DND-41 (cell line): ENCODE measurements at regions not wholly inside any gene's neighbourhood (a gene's known extent, or its start where the extent isn't known, plus 50 kb on each side); places are given as distances from the start of the nearest gene placed in this dataset.
"Not testable (repeated sequence)": the region's sequence is repeated elsewhere in the genome, so short reads cannot be mapped to it uniquely, and the experiment has no call there.

ENCODE experiments used
- ATAC-seq: fragments of 200-7000 bp; cut with Tn5 transposase; 3 replicates; pipeline ENCODE4 v1.9.1; 2021; ENCODE audit warnings: low read depth; ENCODE audit not compliant: insufficient read depth
- DNase-seq: peaks from one replicate; pipeline ENCODE4 v3.0.0-alpha.2; 2020
- H2AFZ ChIP-seq: 2 replicates; pipeline ENCODE4 v1.6.0; 2012; ENCODE audit warnings: low read depth, low read length
- H3K27ac ChIP-seq: 2 replicates; pipeline ENCODE4 v1.5.1; 2012; ENCODE audit warnings: low read length, inconsistent platforms
- H3K27me3 ChIP-seq: fragments of 200-600 bp; sonication (generic); 2 replicates; pipeline ENCODE4 v1.6.0; 2012; ENCODE audit warnings: low read length, mild to moderate bottlenecking, inconsistent platforms; ENCODE audit not compliant: insufficient read depth, poor library complexity
- H3K36me3 ChIP-seq: 2 replicates; pipeline ENCODE4 v1.5.1; 2012; ENCODE audit warnings: low read length, inconsistent platforms; ENCODE audit not compliant: insufficient read depth
- H3K4me1 ChIP-seq: 2 replicates; pipeline ENCODE4 v1.5.1; 2012; ENCODE audit warnings: mild to moderate bottlenecking, low read length; ENCODE audit not compliant: insufficient read depth
- H3K4me2 ChIP-seq: 2 replicates; pipeline ENCODE4 v1.6.0; 2012; ENCODE audit warnings: mild to moderate bottlenecking, moderate library complexity, low read length, inconsistent platforms; ENCODE audit not compliant: insufficient read depth
- H3K4me3 ChIP-seq, 2 experiments: fragments of 200-600 bp in 1 of 2; shearing (Covaris generic) in 1 of 2; 2 replicates each; pipeline ENCODE4 v1.5.1; 2012 to 2016; ENCODE audit warnings: inconsistent platforms in 2 of 2, low read length in 2 of 2, mild to moderate bottlenecking in 2 of 2, low read depth in 1 of 2, moderate library complexity in 1 of 2
- H3K79me2 ChIP-seq: 2 replicates; pipeline ENCODE4 v1.6.0; 2012; ENCODE audit warnings: low read length, inconsistent platforms; ENCODE audit not compliant: insufficient read depth
- H3K9ac ChIP-seq: 2 replicates; pipeline ENCODE4 v1.6.0; 2012; ENCODE audit warnings: low read depth, mild to moderate bottlenecking, inconsistent platforms, low read length, moderate library complexity
- H3K9me3 ChIP-seq: 2 replicates; pipeline ENCODE4 v1.5.1; 2012; ENCODE audit warnings: low read length, moderate library complexity, mild to moderate bottlenecking, inconsistent platforms; ENCODE audit not compliant: insufficient read depth, severe bottlenecking
- H4K20me1 ChIP-seq: 2 replicates; pipeline ENCODE4 v1.6.0; 2012; ENCODE audit warnings: low read length; ENCODE audit not compliant: insufficient read depth
- EZH2 ChIP-seq: IDR thresholded peaks from 3 replicates; pipeline ENCODE4 v1.6.1; 2012; ENCODE audit warnings: borderline replicate concordance, low read depth, mild to moderate bottlenecking, moderate library complexity, low read length, inconsistent platforms; ENCODE audit not compliant: severe bottlenecking
- TF ChIP-seq, protein P1 (sequence below): IDR thresholded peaks from 2 replicates; pipeline ENCODE4 v1.5.1; 2012; ENCODE audit warnings: borderline replicate concordance, low read length, moderate library complexity, mild to moderate bottlenecking; ENCODE audit not compliant: poor library complexity, severe bottlenecking; ENCODE audit errors: extremely low read depth

DNA sequence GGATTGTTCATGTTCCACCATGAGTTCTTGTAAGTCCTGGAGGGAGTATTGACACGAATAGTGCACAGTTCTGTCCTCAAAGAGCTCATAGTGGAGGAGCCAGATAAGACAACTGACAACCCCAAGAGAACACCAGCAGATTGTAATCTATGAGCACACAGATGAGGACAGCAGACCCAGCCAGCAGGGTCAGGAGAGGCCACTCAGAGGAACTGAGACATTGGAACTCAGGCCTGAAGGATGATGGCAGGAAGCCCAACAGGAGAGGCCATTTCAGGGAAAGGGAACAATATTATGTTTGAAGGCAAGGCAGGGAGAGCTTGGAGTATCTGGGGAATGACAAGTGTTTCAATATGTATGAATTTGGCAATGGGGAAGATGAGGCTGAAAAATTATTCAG, 63.7 kb upstream of the IPO5 start:
- Histone ChIP-seq H3K27ac (no peak overlapping the region), H2AFZ (no peak overlapping the region), H3K9ac (no peak overlapping the region), H3K4me1 (no peaks in the 10 kb centered on the region), H4K20me1 (no peaks in the 10 kb centered on the region), H3K27me3 (no peaks in the 10 kb centered on the region), H3K4me2 (no peak overlapping the region), H3K4me3 (no peak overlapping the region), H3K79me2 (no peaks in the 10 kb centered on the region), H3K9me3 (no peaks in the 10 kb centered on the region), H3K36me3 (no peaks in the 10 kb centered on the region)
- TF ChIP-seq, protein P1, sequence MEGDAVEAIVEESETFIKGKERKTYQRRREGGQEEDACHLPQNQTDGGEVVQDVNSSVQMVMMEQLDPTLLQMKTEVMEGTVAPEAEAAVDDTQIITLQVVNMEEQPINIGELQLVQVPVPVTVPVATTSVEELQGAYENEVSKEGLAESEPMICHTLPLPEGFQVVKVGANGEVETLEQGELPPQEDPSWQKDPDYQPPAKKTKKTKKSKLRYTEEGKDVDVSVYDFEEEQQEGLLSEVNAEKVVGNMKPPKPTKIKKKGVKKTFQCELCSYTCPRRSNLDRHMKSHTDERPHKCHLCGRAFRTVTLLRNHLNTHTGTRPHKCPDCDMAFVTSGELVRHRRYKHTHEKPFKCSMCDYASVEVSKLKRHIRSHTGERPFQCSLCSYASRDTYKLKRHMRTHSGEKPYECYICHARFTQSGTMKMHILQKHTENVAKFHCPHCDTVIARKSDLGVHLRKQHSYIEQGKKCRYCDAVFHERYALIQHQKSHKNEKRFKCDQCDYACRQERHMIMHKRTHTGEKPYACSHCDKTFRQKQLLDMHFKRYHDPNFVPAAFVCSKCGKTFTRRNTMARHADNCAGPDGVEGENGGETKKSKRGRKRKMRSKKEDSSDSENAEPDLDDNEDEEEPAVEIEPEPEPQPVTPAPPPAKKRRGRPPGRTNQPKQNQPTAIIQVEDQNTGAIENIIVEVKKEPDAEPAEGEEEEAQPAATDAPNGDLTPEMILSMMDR, result no peak
- TF ChIP-seq EZH2, result no peak
- DNase-seq (no peak), ATAC-seq (no peak)

DNA sequence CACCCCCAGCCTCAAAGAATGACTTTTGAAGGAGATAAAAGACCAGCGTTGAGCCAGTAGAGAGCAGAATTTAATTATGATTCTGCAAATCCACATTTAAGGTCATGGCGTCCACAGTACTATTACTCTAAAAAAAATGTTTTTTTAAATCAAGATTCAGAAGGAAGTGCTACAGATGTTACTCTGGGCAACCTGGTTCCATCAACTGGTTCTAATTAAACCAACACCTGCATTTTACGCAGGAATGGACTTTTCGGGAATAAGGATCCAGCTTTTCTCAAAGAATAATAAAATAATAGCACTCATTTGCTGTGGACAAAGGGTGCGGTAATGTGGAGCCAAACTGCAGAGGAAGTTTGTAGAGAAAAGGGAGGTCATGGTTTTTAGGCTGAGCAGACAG, 62.9 kb upstream of the IPO5 start:
- H3K36me3 ChIP-seq, result no peaks in the 10 kb centered on the region
- H3K27me3 ChIP-seq, result no peaks in the 10 kb centered on the region
- no peak for DNase-seq
- no peak overlapping the region for H2AFZ ChIP-seq
- no peaks in the 10 kb centered on the region for H3K79me2 ChIP-seq
- no peak overlapping the region for H3K9ac ChIP-seq
- no peaks in the 10 kb centered on the region for H3K9me3 ChIP-seq
- H3K27ac ChIP-seq, result no peak overlapping the region
- no peaks in the 10 kb centered on the region for H3K4me1 ChIP-seq
- no peak for ATAC-seq
- H3K4me3 ChIP-seq, result no peak overlapping the region
- no peaks in the 10 kb centered on the region for H4K20me1 ChIP-seq
- no peak for TF ChIP-seq EZH2
- TF ChIP-seq, protein P1, result no peak
- no peak overlapping the region for H3K4me2 ChIP-seq

DNA sequence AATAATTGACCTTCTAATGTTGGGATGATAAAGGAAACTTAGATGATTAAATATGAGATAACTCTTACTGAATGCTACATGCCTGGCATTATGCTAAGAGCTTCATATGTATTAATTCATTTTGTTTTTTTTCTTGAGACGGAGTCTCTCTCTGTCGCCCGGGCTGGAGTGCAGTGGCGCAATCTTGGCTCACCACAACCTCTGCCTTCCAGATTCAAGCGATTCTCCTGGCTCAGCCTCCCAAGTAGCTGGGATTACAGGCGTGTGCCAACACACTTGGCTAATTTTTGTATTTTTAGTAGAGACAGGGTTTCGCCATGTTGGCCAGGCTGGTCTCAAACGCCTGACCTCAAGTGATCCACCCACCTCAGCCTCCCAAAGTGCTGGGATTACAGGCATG, 61.5 kb upstream of the IPO5 start:
- not testable (repeated sequence) for H3K27me3 ChIP-seq, H3K27ac ChIP-seq, H2AFZ ChIP-seq, H3K79me2 ChIP-seq, H3K9me3 ChIP-seq, ATAC-seq, H3K4me1 ChIP-seq, H3K4me3 ChIP-seq, H3K36me3 ChIP-seq, DNase-seq, H4K20me1 ChIP-seq, H3K4me2 ChIP-seq, H3K9ac ChIP-seq

DNA sequence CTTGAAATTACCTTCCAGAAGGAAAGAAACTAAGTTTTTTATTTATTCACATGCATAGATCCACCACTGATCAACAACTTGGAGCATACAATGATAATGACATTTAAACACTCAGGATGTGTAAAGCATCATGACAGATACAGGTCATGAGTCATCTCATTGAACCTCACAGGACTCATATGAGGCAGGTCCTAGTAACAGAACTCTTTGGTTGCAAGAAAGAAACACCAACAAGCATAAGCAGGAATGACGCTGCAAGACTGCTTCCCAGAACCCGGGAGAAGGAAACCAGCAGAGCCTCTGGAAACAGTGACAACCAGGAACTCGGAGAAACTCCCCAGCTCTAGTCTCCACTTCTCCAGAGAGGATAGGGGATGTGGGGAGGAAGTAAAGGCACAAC, 60.8 kb upstream of the IPO5 start:
- no peaks in the 10 kb centered on the region for H3K4me1 ChIP-seq
- H3K9ac ChIP-seq, result no peak overlapping the region
- H3K9me3 ChIP-seq, result no peaks in the 10 kb centered on the region
- no peaks in the 10 kb centered on the region for H4K20me1 ChIP-seq
- no peak overlapping the region for H3K27ac ChIP-seq
- H3K27me3 ChIP-seq, result no peaks in the 10 kb centered on the region
- no peak overlapping the region for H3K4me3 ChIP-seq
- no peaks in the 10 kb centered on the region for H3K36me3 ChIP-seq
- ATAC-seq (no peak), DNase-seq (no peak)
- H3K4me2 ChIP-seq, result no peak overlapping the region
- no peak overlapping the region for H2AFZ ChIP-seq
- no peaks in the 10 kb centered on the region for H3K79me2 ChIP-seq
- no peak for TF ChIP-seq EZH2
- TF ChIP-seq, protein P1, result no peak
